ENCODE measurements at regions not wholly inside any gene's neighbourhood (a gene's known extent, or its start where the extent isn't known, plus 50 kb on each side); places are given as distances from the start of the nearest gene placed in this dataset.
A peak's percentile ranks its signal among the peaks of the same experiment; 100 is the strongest.

DNA sequence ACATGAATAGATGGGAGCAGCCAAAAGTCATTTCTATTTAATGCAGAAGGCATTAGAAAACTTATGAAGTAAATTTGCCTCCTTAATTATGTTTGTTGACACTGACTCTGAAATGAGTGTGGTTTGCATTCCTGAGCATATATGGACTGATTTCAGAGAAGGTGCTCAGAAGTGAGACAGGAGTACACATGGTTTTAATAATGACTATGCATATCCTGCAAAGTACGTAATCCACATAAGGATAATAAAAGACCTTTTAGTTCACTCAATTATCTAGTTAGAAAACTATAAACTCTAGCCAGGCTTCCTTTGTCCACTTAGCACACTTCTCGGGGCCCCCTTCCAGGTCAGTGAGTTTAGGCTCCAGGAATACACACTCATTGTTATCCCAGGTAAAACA lies 75.7 kb upstream of the SNX2 start:
- Histone ChIP-seq H3K27me3 (no peaks in the 10 kb centered on the region), H3K27ac (no peak overlapping the region), H3K4me3 (no peak overlapping the region), H3K4me1 (no peaks in the 10 kb centered on the region), H3K9me3 (no peaks in the 10 kb centered on the region), H3K36me3 (no peaks in the 10 kb centered on the region)
- TF ChIP-seq, protein P1, sequence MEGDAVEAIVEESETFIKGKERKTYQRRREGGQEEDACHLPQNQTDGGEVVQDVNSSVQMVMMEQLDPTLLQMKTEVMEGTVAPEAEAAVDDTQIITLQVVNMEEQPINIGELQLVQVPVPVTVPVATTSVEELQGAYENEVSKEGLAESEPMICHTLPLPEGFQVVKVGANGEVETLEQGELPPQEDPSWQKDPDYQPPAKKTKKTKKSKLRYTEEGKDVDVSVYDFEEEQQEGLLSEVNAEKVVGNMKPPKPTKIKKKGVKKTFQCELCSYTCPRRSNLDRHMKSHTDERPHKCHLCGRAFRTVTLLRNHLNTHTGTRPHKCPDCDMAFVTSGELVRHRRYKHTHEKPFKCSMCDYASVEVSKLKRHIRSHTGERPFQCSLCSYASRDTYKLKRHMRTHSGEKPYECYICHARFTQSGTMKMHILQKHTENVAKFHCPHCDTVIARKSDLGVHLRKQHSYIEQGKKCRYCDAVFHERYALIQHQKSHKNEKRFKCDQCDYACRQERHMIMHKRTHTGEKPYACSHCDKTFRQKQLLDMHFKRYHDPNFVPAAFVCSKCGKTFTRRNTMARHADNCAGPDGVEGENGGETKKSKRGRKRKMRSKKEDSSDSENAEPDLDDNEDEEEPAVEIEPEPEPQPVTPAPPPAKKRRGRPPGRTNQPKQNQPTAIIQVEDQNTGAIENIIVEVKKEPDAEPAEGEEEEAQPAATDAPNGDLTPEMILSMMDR (IDR thresholded peaks at IDR 0.05) = no peak
- no peak for TF ChIP-seq POLR2A (IDR thresholded peaks at IDR 0.05)
- no peak for DNase-seq

DNA sequence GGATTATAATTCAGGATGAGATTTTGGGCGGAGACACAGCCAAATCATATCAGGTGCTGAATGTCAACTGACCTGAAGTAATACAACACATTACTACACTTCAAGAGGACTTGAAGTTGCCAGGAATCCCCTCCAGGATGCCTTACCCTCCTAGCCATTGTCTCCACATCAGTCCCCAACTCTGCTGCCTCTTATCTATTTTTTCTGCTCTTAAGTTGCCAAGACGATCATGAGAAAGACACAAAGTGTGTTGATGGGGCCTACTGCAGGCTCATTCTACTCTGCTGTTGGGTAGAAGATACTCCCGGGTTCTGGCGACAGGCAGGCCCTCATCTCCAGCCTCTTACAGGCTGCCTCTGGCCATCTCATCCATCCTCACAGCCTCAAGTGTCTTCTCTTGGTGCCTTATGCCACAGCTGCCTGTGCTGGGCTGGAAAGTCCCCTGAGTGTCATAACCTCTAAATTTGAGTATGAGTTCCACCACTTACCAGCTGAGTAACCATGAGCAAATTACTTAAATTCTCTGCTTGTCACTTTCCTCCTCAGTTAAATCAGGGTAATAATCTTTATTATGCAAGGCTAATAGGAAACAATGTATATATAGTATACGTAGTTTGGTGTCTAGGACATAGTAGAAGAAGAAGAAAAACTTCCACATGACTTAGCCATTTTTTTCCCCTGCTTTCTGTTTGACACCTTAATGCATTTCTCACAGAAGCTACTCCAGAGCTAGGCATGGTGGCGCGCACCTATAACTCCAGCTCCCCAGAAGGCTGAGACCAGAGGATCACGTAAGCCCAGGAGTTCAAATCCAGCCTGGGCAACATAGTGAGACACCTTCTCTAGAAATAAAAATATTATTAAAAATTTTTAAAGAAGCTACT lies 73.0 kb upstream of the SNX2 start:
- no peaks in the 10 kb centered on the region for H3K27me3 ChIP-seq
- TF ChIP-seq, protein P1 (IDR thresholded peaks at IDR 0.05) = no peak
- H3K27ac ChIP-seq = peak overlapping the region in 1 of 4 donors; percentile 59
- H3K4me1 ChIP-seq = no peaks in the 10 kb centered on the region
- no peaks in the 10 kb centered on the region for H3K9me3 ChIP-seq
- no peak overlapping the region for H3K4me3 ChIP-seq
- peak in 2 of 3 donors; percentile 58 to 72 for DNase-seq
- H3K36me3 ChIP-seq = no peaks in the 10 kb centered on the region

DNA sequence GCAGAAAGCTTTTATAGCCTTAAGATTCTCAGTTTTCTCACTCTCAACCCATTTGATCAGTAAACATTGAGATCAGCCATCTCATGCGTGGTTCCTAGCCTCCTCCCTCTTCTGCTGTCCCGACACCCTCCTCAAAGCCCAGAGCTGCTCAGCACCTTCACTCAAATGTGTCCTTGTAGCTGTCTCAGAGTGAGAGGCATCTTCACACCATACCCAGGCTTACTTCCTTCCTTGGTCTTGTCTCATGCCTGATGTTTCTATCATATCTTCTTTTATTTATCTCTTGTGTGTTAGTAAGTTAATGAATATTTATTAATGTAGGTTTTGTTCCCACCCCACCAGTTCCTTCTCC lies 72.4 kb upstream of the SNX2 start:
- TF ChIP-seq POLR2A (IDR thresholded peaks at IDR 0.05) = no peak
- TF ChIP-seq, protein P1 (IDR thresholded peaks at IDR 0.05) = no peak
- no peaks in the 10 kb centered on the region for H3K9me3 ChIP-seq
- peak in 2 of 3 donors; percentile 36 to 50 for DNase-seq
- no peaks in the 10 kb centered on the region for H3K36me3 ChIP-seq
- no peaks in the 10 kb centered on the region for H3K27me3 ChIP-seq
- H3K4me3 ChIP-seq = no peak overlapping the region
- H3K4me1 ChIP-seq = no peaks in the 10 kb centered on the region
- H3K27ac ChIP-seq = peak overlapping the region in 1 of 4 donors; percentile 59

DNA sequence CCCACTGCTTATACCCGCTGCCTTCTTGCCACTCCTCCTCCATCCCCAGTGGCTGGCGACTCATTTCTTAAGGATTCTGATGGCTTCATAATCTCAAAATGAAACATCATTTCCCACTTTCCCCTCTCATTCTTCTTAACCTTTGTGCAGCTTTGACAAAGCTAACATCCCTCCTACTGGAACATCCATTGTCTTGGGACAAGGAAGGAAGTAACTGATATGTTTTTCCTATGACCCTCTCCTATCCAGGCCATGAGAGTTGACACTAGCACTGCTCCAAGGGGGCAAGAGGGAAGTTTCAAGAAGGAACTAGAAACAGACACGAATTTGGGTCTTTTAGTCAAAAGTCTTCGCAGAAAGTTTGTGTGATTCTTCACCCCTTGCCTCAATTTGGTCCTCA lies 71.7 kb upstream of the SNX2 start:
- TF ChIP-seq, protein P1 (IDR thresholded peaks at IDR 0.05) = no peak
- TF ChIP-seq POLR2A (IDR thresholded peaks at IDR 0.05) = no peak
- DNase-seq = no peak
- Histone ChIP-seq H3K9me3 (no peaks in the 10 kb centered on the region), H3K4me1 (no peaks in the 10 kb centered on the region), H3K36me3 (no peaks in the 10 kb centered on the region), H3K27ac (peak overlapping the region in 1 of 4 donors; percentile 59), H3K27me3 (no peaks in the 10 kb centered on the region), H3K4me3 (no peak overlapping the region)

DNA sequence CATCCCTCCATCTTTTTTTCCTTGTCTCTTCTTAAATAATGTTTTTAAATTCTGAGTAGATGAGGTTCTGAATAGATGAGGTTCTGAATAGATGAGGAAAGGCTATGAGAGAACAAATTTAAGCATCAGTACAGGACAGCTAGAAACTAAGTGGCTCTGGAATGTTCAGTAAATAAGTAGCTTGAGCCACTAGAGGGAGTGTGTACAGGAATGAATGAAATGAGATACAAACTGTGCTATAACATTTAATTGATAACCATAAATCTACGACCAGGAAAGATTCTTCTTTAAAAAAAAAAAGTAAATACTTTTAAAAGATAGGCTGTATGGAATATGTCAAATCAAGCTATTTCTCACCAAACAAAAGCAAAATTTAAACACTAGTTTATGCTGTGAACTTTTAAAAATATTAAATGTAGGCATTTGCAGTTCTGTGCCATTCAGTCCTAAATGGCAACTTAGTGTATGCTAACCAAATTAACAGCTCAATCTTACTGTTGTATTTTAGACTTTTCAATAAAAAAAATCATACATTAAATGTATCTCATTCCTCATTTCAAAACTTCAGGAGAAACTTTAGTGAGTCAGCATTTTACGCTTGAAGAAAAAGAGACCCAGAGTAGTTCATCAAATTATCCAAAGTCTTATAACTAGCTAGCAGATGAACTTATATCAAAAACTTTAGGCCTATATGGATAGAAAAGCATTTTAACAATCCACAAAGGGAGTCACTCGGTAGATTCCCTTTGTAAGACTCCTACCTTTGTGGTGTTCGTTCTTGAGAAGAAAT lies 70.4 kb upstream of the SNX2 start:
- DNase-seq = no peak
- no peak overlapping the region for H3K27ac ChIP-seq
- TF ChIP-seq, protein P1 (IDR thresholded peaks at IDR 0.05) = peak; percentile 14 to 62 (median 54)
- no peak for TF ChIP-seq POLR2A (IDR thresholded peaks at IDR 0.05)
- H3K4me1 ChIP-seq = no peaks in the 10 kb centered on the region
- H3K4me3 ChIP-seq = no peak overlapping the region
- H3K9me3 ChIP-seq = no peaks in the 10 kb centered on the region
- H3K36me3 ChIP-seq = no peaks in the 10 kb centered on the region
- H3K27me3 ChIP-seq = no peaks in the 10 kb centered on the region

Measured in Peyer's patch (tissue), 4 donors.